Common myeloid progenitor, CD34-positive (primary cell): ENCODE measurements at regions not wholly inside any gene's neighbourhood (a gene's known extent, or its start where the extent isn't known, plus 50 kb on each side); places are given as distances from the start of the nearest gene placed in this dataset.

Experiments used
- CTCF ChIA-PET: fragments of 350-600 bp; sonication (Branson Sonifier 250); formaldehyde crosslinking; loops from one replicate; lab custom pipeline; 2021; ENCODE audit warnings: antibody characterized with exemption; lab: Charles Lee
- POLR2A ChIA-PET: fragments of 350-600 bp; sonication (Branson Sonifier 250); formaldehyde crosslinking; loops from one replicate; lab custom pipeline; 2021; ENCODE audit warnings: antibody characterized with exemption; lab: Charles Lee
- DNase-seq, 3 donors: peaks; one replicate each; pipeline versions ENCODE4 v3.0.0 to v3.0.0-alpha.2; 2013
- H3K27ac ChIP-seq, 2 experiments: 1 replicate in 1 of 2; 2 replicates in 1 of 2; pipeline ENCODE4 v1.7.0; 2013; ENCODE audit warnings: inconsistent platforms in 2 of 2, low read length in 2 of 2, mild to moderate bottlenecking in 2 of 2, low read depth in 1 of 2, moderate library complexity in 1 of 2; ENCODE audit not compliant: severe bottlenecking in 2 of 2, insufficient read depth in 1 of 2, poor library complexity in 1 of 2
- H3K27me3 ChIP-seq, 5 experiments: replicated peaks in 2 of 5; 1 replicate in 3 of 5; 2 replicates in 2 of 5; pipeline versions ENCODE4 v1.6.1 to v1.7.0; 2013; ENCODE audit warnings: low read length in 4 of 5, mild to moderate bottlenecking in 2 of 5, moderate library complexity in 2 of 5, inconsistent platforms in 1 of 5; ENCODE audit not compliant: insufficient read depth in 5 of 5, control insufficient read depth in 4 of 5
- H3K36me3 ChIP-seq, 4 experiments: 1 replicate in 2 of 4; 2 replicates in 2 of 4; pipeline versions ENCODE4 v1.6.1 to v1.7.0; 2013; ENCODE audit warnings: low read length in 3 of 4, control low read depth in 1 of 4, mild to moderate bottlenecking in 1 of 4; ENCODE audit not compliant: control insufficient read depth in 4 of 4, insufficient read depth in 4 of 4
- H3K4me1 ChIP-seq, 4 experiments: 1 replicate in 3 of 4; 2 replicates in 1 of 4; pipeline versions ENCODE4 v1.6.1 to v1.7.1; 2013; ENCODE audit warnings: low read length in 3 of 4, mild to moderate bottlenecking in 3 of 4, control low read depth in 1 of 4, inconsistent platforms in 1 of 4, moderate library complexity in 1 of 4; ENCODE audit not compliant: control insufficient read depth in 4 of 4, insufficient read depth in 4 of 4; ENCODE audit errors: control extremely low read depth in 1 of 4
- H3K4me3 ChIP-seq, 7 experiments: 1 replicate in 4 of 7; 2 replicates in 3 of 7; pipeline versions ENCODE4 v1.5.1 to v1.7.0; 2013; ENCODE audit warnings: mild to moderate bottlenecking in 7 of 7, low read length in 6 of 7, moderate library complexity in 6 of 7, inconsistent platforms in 2 of 7, low read depth in 2 of 7, control low read depth in 1 of 7; ENCODE audit not compliant: insufficient read depth in 4 of 7, control insufficient read depth in 1 of 7; ENCODE audit errors: extremely low read depth in 1 of 7
- H3K9me3 ChIP-seq, 5 experiments: 1 replicate in 4 of 5; 2 replicates in 1 of 5; pipeline versions ENCODE4 v1.6.1 to v1.7.1; 2013; ENCODE audit warnings: low read length in 4 of 5, mild to moderate bottlenecking in 2 of 5, inconsistent platforms in 1 of 5, low read depth in 1 of 5, moderate library complexity in 1 of 5; ENCODE audit not compliant: control insufficient read depth in 4 of 5, insufficient read depth in 2 of 5; ENCODE audit errors: control extremely low read depth in 1 of 5
- WGBS: methylation state at CpG from one replicate; pipeline ENCODE4 v1.1.5; 2013; ENCODE audit not compliant: insufficient coverage; 5-methylcytosine and 5-hydroxymethylcytosine counted together

DNA sequence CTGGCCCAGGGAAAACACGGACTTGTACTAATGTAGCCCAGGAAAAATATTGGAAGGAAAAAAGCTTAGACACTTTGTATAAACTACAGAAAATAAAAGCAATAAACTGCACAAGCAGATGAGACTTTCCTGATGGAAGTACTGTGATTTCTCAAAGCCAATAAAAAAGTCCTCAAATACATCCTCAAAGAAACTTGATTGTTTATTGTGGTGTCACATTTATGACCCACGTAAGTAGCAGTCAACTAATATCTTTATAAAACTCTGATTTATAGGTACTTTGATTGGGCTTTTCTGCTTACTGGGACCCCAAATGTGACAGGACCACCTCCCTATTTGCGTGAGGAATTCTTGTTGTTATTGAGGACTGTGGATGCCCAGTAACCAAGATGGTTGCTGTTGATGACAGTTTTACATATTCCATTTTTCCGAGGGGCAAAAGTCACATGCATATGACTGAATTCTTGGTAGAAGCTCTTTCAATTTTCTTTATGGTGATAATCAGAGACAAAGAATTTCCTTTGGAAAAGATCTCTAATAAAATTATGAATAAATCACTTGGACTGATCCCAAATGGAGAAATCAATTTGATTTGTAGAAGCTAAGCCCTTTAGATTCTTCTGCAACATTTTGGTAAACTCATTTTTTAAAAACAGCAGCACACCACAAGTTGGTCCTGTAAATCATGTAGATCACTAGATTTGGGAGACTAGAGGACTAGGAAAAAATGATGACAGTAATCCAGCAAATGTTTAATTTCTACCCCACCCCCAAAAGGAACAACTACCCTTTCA, 159.0 kb upstream of the TSC22D2 start:
- Histone ChIP-seq H3K9me3 (no peaks in the 10 kb centered on the region), H3K4me3 (no peak overlapping the region), H3K36me3 (no peaks in the 10 kb centered on the region), H3K27ac (no peak overlapping the region), H3K4me1 (peaks cover 4 to 17% (median 11%) of the 10 kb centered on the region in 4 experiments), H3K27me3 (no peaks in the 10 kb centered on the region)
- CTCF ChIA-PET, result interaction anchor here (1.4 kb wide), 1 partner anchor 26 kb away, joined by 3 read pairs; no protein-coding TSS in a partner anchor
- DNase-seq, result no peak
- POLR2A ChIA-PET, result no interaction called here
- WGBS, result 100% methylated on average over 2 of the region's 4 CpGs

- H3K27me3 ChIP-seq, result no peaks in the 10 kb centered on the region
- no peak for DNase-seq
- H3K4me3 ChIP-seq, result no peak overlapping the region
- ChIA-PET CTCF (no interaction called here), POLR2A (no interaction called here)
- no CpG with 5 or more reads among the region's 5 CpGs for WGBS
- no peaks in the 10 kb centered on the region for H3K9me3 ChIP-seq
- no peaks in the 10 kb centered on the region for H3K36me3 ChIP-seq
- H3K4me1 ChIP-seq, result peaks cover 4 to 13% (median 8%) of the 10 kb centered on the region in 4 experiments
- H3K27ac ChIP-seq, result no peak overlapping the region
These were observed 159.8 kb upstream of the TSC22D2 start for GRCh38 chr3:150248116-150248887.

DNA sequence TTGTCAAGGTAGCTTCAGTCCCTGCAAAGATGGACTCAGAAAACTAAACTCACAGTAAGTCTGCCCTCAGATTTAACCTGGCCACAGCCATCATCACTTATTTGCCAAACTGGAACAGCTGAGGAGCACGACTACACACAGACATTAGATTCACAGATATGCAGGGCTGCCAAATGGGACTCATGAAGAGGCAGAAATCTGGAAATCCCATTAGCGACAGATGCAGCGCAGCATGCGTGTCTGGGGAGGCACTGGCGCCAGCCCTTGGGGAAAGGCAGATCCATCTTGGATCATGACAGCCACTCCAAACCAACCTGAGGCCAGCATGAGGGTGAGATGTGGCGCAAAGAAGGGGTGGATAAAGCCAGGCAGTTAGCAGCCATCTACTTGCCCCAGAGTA, 160.7 kb upstream of the TSC22D2 start:
- Histone ChIP-seq H3K27me3 (no peaks in the 10 kb centered on the region), H3K4me3 (no peak overlapping the region), H3K9me3 (no peaks in the 10 kb centered on the region), H3K4me1 (peaks cover 2 to 9% (median 6%) of the 10 kb centered on the region in 4 experiments), H3K27ac (no peak overlapping the region), H3K36me3 (no peaks in the 10 kb centered on the region)
- 100% methylated on average over 6 of the region's 6 CpGs for WGBS
- ChIA-PET POLR2A (no interaction called here), CTCF (no interaction called here)
- no peak for DNase-seq

DNA sequence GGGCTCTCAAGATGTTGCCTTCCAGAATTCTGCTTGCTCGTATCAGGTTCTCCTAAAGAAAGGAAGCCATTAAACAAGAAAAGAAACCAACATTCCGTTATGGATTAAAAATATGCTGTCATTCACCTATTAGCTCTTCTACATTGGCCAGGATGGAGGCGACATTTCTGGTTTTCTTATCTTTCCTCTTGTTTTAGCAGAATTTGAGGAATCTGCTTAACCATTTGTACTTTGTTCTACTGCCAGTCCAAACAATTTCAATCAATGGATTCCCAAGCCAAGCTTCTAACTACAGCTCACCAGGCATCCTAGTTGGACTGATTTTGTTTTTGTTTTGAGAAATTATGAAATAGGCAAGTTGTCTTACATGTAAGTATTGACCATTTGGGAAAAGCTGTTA, 164.6 kb upstream of the TSC22D2 start:
- H3K9me3 ChIP-seq, result no peaks in the 10 kb centered on the region
- H3K36me3 ChIP-seq, result no peaks in the 10 kb centered on the region
- CTCF ChIA-PET, result interaction anchor here (1.1 to 1.5 kb wide), 2 partner anchors 13 to 166 kb away, joined by 3 to 4 read pairs; no protein-coding TSS in a partner anchor
- 38% methylated on average over 1 of the region's 3 CpGs for WGBS
- H3K27me3 ChIP-seq, result no peaks in the 10 kb centered on the region
- no peaks in the 10 kb centered on the region for H3K4me1 ChIP-seq
- POLR2A ChIA-PET, result no interaction called here
- DNase-seq, result no peak
- H3K4me3 ChIP-seq, result no peak overlapping the region
- no peak overlapping the region for H3K27ac ChIP-seq

- H3K36me3 ChIP-seq, result no peaks in the 10 kb centered on the region
- H3K27me3 ChIP-seq, result no peaks in the 10 kb centered on the region
- CTCF ChIA-PET, result interaction anchor here (0.6 to 1.5 kb wide), 5 partner anchors 11 to 370 kb away, joined by 3 to 4 read pairs (median 3); no protein-coding TSS in a partner anchor
- POLR2A ChIA-PET, result no interaction called here
- no peaks in the 10 kb centered on the region for H3K9me3 ChIP-seq
- 100% methylated on average over 2 of the region's 3 CpGs for WGBS
- DNase-seq, result no peak
- H3K4me3 ChIP-seq, result no peak overlapping the region
- peaks cover 0 to 5% (median 1%) of the 10 kb centered on the region in 4 experiments for H3K4me1 ChIP-seq
- H3K27ac ChIP-seq, result no peak overlapping the region
These were observed 165.7 kb upstream of the TSC22D2 start for GRCh38 chr3:150242220-150242936.

DNA sequence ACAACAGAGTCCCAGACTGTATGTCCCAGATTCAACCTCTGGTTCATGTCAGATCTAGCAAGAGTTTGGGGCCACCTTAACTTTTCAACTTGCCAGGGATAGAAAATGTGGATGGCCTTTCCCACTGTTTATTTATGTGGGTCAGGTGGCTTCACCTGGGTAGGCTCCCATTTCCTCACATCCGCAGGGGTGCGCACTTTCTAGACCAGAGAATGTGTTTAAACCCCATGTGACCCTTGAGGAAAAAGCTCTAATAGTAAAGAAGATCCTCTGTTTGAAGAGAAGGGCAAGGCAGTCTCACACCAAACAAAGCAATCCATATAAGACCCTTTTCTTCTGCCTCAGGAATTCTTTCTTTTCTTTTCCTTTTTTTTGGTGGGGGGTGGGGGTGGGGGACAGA, 167.2 kb upstream of the TSC22D2 start:
- Histone ChIP-seq H3K4me1 (peaks cover 0 to 8% (median 2%) of the 10 kb centered on the region in 4 experiments), H3K36me3 (no peaks in the 10 kb centered on the region), H3K27me3 (no peaks in the 10 kb centered on the region), H3K27ac (no peak overlapping the region), H3K4me3 (no peak overlapping the region), H3K9me3 (no peaks in the 10 kb centered on the region)
- CTCF ChIA-PET, result no interaction called here
- POLR2A ChIA-PET, result no interaction called here
- WGBS, result no CpG with 5 or more reads among the region's 2 CpGs
- DNase-seq, result no peak
